CD1c-positive myeloid dendritic cell (primary cell): ENCODE measurements at regions not wholly inside any gene's neighbourhood (a gene's known extent, or its start where the extent isn't known, plus 50 kb on each side); places are given as distances from the start of the nearest gene placed in this dataset.
A peak's percentile ranks its signal among the peaks of the same experiment; 100 is the strongest.

Source experiments
- DNase-seq: peaks from one replicate; pipeline ENCODE4 v3.0.0-alpha.2; 2016; ENCODE audit errors: extremely low spot score

DNA sequence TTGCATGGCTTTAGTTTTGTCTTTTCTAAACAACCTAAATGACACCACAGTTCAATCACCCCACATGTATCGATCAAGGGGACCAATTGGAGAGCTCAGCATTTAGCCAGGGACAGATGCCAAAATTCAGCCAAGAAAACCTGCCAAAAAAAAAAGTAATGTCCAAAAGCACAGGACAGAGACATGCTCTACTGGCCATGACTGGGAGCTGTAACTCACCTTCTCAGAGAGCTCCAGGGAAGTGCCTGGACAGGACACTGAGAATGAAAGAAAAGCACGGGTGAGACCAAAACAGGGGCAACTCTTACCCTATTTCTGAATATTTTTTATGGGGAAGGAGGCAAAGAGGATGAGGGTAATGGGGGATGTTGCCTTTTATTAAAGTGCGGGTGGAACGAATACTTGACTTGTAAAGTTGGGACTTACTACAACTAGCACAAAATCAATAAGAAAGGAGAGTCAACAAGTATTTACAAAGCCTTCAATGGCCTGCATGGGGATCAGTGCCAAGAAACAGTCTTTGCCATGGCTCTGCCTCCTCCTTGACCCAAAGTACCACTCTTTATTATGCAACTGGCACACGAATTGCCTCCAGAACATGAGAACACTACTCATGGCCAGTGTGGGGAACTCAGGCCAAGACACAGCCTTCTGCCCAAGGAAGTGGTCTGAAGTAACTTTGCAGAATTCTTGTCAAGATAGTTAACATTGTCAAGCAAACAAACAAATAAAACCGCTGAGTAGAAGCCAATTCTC, 72.9 kb upstream of the HK2 start:
- DNase-seq, result no peak

DNA sequence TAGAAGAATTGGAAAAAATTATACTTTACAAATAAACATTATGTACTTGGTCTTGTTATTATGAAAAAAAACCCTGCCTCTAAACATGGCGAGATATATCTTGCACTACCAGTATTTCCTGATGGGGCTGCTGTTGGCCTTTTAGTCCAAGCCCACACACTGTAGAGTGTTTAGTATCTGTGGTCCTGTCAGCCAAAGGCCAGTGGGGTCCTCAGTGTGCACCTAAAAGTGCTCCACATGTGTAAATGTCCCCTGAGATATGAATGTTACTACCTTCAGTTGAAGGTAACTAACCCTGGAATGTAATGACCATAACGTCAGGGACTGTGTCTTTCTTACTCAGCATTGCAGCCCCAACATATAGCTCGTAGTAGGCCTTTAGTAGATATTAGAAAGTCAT, 71.1 kb upstream of the HK2 start:
- no peak for DNase-seq

DNA sequence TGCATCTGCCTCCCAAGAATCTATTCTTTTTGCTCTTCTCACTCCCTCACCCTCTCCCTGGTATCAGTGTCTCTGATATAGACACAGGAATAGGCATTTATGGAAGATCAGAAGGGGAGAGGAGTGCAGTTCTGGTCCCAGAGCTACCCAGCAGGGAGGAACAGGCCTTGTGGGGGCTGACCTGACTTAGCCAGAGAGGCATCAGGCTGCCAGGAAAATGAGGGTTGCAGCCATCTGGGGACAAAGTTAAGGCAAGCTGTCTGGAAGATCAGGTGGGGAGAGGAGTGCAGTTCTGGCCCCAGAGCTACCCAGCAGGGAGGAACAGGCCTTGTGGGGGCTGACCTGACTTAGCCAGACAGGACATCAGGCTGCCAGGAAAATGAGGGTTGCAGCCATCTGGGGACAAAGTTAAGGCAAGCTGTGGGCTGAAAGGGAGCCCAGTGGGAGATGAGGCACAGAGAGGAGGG, 69.9 kb upstream of the HK2 start:
- no peak for DNase-seq

DNA sequence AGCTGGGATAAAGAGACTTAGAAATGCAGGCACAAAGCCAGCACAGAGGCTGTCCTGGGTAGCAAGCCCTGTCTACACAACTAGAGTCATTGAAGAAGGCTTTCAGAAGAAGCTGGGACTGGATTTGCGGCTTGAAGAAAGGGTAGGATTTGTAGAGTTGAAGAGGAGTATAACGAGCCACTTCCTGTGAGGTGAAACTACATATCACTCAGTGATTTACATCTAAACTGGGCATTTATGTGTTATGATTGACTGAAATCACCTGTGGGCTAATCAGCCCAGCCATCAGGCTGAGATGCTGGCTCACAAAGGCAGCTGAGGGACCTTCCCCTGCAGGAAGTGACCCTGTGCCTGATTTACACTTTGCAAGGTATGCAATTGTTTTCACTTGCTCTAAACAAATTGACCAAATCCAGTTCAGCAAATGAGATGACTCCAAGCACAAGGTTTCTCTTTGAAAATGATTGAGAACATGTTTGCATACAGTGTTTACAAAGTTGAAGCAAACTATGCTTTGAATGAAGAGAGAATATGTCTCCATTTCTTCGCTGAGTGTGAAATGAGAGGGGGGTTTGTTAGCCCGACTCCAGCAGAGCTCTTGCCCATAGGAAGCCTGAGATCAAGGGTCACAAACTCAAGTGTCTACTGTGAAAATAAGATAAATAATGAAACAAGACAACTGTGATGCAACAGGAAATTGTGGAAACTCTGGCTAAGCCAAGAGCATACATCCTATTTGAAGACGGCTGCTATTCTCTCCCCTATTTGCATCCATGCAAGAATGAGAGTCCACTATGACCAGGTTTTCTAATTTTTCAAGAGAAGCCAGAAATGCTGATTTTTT, 69.3 kb upstream of the HK2 start:
- DNase-seq, result peak; percentile 5

GRCh38 chr2:74766780-74767179, 67.1 kb upstream of the HK2 start:
- DNase-seq, result no peak

- no peak for DNase-seq
Observed at GRCh38 chr2:74767618-74768017, 66.3 kb upstream of the HK2 start.

DNA sequence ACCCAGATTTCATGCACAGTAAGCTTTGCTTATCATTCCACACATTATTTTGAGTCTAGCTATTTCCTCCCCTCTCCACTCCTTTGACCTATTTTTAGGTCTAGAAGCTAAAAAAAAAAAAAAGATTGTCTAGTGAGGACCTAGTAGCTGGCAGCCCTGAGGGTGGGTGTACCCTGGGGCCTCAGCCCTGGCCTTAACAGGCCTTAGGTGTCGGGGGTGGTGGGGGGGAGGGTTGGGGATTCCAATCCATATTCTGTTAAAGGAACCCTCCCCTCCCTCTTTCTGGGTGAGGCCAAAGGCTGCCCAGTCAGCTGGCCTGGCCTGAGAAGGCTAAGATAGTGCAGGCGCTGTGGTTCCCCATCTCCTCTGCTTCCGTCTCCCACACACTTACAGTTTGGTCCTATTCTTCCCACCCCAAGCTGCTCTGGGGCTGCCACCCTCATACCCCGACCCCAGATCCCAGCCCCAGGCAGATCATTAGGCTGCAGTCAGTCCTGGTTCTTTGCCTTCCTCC, 65.5 kb upstream of the HK2 start:
- DNase-seq, result no peak

- DNase-seq, result no peak
Observed at GRCh38 chr2:74772046-74772445, 61.9 kb upstream of the HK2 start.

GRCh38 chr2:74777161-74777900, 56.6 kb upstream of the HK2 start:
- DNase-seq, result no peak

- no peak for DNase-seq
Observed at GRCh38 chr2:74778381-74779264, 55.3 kb upstream of the HK2 start.

GRCh38 chr2:74779265-74779558, 54.7 kb upstream of the HK2 start:
- no peak for DNase-seq

DNA sequence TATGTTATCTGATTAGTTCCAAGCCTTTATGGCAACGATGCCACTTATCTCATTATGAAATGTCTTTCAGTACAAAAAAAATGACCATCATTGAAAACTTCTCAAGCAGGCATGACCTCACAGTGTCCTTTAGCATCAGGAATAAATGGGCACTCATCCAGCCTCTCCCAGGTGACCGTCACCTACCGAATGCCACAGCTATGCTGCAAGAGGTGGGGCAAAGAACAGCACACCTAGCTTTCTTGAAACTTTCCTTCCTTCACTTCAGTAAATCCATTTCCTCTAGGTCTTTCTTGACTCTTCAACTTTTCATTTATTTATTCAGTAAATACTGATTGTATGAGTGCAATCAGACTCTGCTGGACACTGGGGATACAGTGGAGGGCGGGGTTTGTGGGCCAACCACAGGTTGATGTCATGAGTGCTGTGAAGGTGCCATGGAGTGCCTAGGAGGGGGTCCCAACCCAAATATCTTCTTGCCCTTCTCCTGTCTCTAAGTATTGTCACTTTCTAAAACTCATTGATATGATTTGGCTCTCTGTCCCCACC, 54.3 kb upstream of the HK2 start:
- DNase-seq, result no peak
